SJCRH30 (cell line): ENCODE measurements at regions not wholly inside any gene's neighbourhood (a gene's known extent, or its start where the extent isn't known, plus 50 kb on each side); places are given as distances from the start of the nearest gene placed in this dataset.
A peak's percentile ranks its signal among the peaks of the same experiment; 100 is the strongest.

Experiments used
- DNase-seq, 2 experiments: peaks; one replicate each; pipeline ENCODE4 v3.0.0-alpha.2; 2015 to 2020
- H3K27ac ChIP-seq: fragments of 250-450 bp; sonication (Bioruptor Pico); 2 replicates; pipeline ENCODE4 v1.5.1; 2020; ENCODE audit warnings: mild to moderate bottlenecking, moderate library complexity
- H3K27me3 ChIP-seq: fragments of 250-450 bp; sonication (Bioruptor Pico); 2 replicates; pipeline ENCODE4 v1.5.1; 2020; ENCODE audit warnings: mild to moderate bottlenecking, moderate library complexity
- H3K36me3 ChIP-seq: fragments of 250-450 bp; sonication (Bioruptor Pico); 2 replicates; pipeline ENCODE4 v1.5.1; 2020; ENCODE audit warnings: mild to moderate bottlenecking, moderate library complexity
- H3K4me1 ChIP-seq: fragments of 250-450 bp; sonication (Bioruptor Pico); 2 replicates; pipeline ENCODE4 v1.5.1; 2020; ENCODE audit warnings: mild to moderate bottlenecking, moderate library complexity
- H3K4me3 ChIP-seq: fragments of 250-450 bp; sonication (Bioruptor Pico); 2 replicates; pipeline ENCODE4 v1.5.1; 2020; ENCODE audit warnings: mild to moderate bottlenecking, moderate library complexity
- H3K9me3 ChIP-seq: fragments of 250-450 bp; sonication (Bioruptor Pico); replicated peaks from 2 replicates; pipeline ENCODE4 v1.5.1; 2020; ENCODE audit warnings: mild to moderate bottlenecking, moderate library complexity

GRCh38 chr2:194723446-194723845 is 933.6 kb upstream of the SLC39A10 start:
- Histone ChIP-seq H3K9me3 (no peaks in the 10 kb centered on the region), H3K4me1 (peaks cover 17% of the 10 kb centered on the region), H3K27me3 (0 out of 2 replicates have a peak, but pooled peaks cover 4% of the 10 kb centered on the region), H3K27ac (no peak overlapping the region), H3K36me3 (no peaks in the 10 kb centered on the region), H3K4me3 (peak overlapping the region; percentile 7)
- peak; percentile 38 to 78 for DNase-seq

- Histone ChIP-seq H3K27ac (no peak overlapping the region), H3K36me3 (no peaks in the 10 kb centered on the region), H3K4me3 (no peak overlapping the region), H3K27me3 (0 out of 2 replicates have a peak, but pooled peaks cover 8% of the 10 kb centered on the region), H3K4me1 (peaks cover 15% of the 10 kb centered on the region), H3K9me3 (no peaks in the 10 kb centered on the region)
- DNase-seq = no peak
Observed at GRCh38 chr2:194721227-194721626, 935.8 kb upstream of the SLC39A10 start.

- H3K27me3 ChIP-seq = 0 out of 2 replicates have a peak, but pooled peaks cover 8% of the 10 kb centered on the region
- no peak overlapping the region for H3K4me3 ChIP-seq
- H3K36me3 ChIP-seq = no peaks in the 10 kb centered on the region
- no peak for DNase-seq
- no peaks in the 10 kb centered on the region for H3K9me3 ChIP-seq
- no peak overlapping the region for H3K27ac ChIP-seq
- H3K4me1 ChIP-seq = peaks cover 15% of the 10 kb centered on the region
Observed at GRCh38 chr2:194720462-194720861, 936.6 kb upstream of the SLC39A10 start.

DNA sequence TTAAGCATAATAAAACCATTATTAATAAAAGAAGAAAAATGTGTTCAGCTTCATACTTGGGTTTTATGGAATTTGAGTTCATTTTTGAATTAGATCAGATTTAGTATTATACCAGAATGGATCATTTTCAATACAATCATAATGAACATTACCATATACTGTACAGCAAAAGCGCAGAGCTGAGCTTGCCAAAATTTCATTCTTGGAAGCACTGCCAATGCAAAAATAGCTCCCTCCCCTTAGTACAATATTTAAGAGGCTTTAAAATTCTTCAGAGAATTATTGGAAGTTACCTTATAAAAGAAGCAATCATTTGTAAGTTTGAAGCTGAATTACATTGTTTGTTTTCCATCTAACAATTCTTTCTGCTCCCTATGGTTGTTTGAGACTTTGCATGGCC is 938.1 kb upstream of the SLC39A10 start:
- no peak overlapping the region for H3K4me3 ChIP-seq
- H3K27ac ChIP-seq = no peak overlapping the region
- 0 out of 2 replicates have a peak, but pooled peaks cover 8% of the 10 kb centered on the region for H3K27me3 ChIP-seq
- DNase-seq = no peak
- no peaks in the 10 kb centered on the region for H3K36me3 ChIP-seq
- H3K9me3 ChIP-seq = no peaks in the 10 kb centered on the region
- H3K4me1 ChIP-seq = peaks cover 7% of the 10 kb centered on the region

DNA sequence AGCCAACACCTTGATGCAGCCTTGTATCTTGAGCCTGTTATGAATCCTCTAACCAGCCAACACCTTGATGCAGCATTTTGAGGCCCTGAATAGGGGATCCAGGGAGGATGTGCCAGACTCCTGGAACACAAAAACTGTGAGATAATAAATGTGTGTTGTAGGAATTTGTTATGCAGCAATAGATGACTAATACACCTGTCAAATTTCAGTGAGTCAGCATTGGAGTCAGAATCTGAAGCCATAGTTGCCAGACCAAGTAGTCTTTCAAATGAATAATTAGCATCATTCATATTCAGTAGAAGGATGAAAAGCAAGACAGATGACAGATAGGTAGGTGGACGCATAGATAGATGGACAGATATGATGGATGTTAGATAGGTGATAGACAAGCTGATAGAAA is 942.5 kb upstream of the SLC39A10 start:
- H3K9me3 ChIP-seq = no peaks in the 10 kb centered on the region
- H3K4me3 ChIP-seq = no peak overlapping the region
- H3K36me3 ChIP-seq = no peaks in the 10 kb centered on the region
- no peak overlapping the region for H3K27ac ChIP-seq
- H3K4me1 ChIP-seq = no peaks in the 10 kb centered on the region
- no peak for DNase-seq
- peaks cover 10% of the 10 kb centered on the region; the same call in 1 of the 2 replicates for H3K27me3 ChIP-seq

GRCh38 chr2:194709840-194710239 is 947.2 kb upstream of the SLC39A10 start:
- Histone ChIP-seq H3K36me3 (no peaks in the 10 kb centered on the region), H3K27ac (no peak overlapping the region), H3K27me3 (peaks cover 11% of the 10 kb centered on the region; the same call in 1 of the 2 replicates), H3K4me3 (no peak overlapping the region), H3K4me1 (no peaks in the 10 kb centered on the region), H3K9me3 (no peaks in the 10 kb centered on the region)
- DNase-seq = no peak

GRCh38 chr2:194706179-194706578 is 950.8 kb upstream of the SLC39A10 start:
- H3K36me3 ChIP-seq = no peaks in the 10 kb centered on the region
- no peak for DNase-seq

GRCh38 chr2:194705398-194705797 is 951.6 kb upstream of the SLC39A10 start:
- Histone ChIP-seq H3K27ac (no peak overlapping the region), H3K4me3 (no peak overlapping the region), H3K9me3 (no peaks in the 10 kb centered on the region), H3K4me1 (no peaks in the 10 kb centered on the region), H3K36me3 (no peaks in the 10 kb centered on the region), H3K27me3 (0 out of 2 replicates have a peak, but pooled peaks cover 5% of the 10 kb centered on the region)
- DNase-seq = no peak

More at GRCh38 chr2:194706179-194706578, 950.8 kb upstream of the SLC39A10 start:
- Histone ChIP-seq H3K4me3 (no peak overlapping the region), H3K27me3 (peaks cover 9% of the 10 kb centered on the region; the same call in 1 of the 2 replicates), H3K9me3 (no peaks in the 10 kb centered on the region), H3K27ac (no peak overlapping the region), H3K4me1 (no peaks in the 10 kb centered on the region)

DNA sequence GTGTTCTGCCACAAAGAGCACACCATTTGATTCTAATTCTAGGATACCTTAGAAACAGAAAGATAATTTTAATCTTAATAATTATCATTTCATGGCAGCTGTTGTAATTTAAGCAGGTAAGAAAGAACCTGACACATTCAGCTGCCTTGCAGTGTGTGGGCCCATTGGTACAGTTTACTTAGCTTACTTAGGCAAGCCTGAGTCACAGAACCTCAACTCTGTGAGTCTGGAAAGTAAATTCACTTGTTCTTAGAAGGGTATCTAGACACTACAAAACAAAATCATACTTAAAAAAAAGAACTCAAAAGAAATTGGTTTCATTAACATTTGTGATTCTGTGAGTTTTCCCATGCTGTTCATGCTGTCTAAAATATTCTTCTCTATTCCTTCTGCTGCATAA is 956.3 kb upstream of the SLC39A10 start:
- no peaks in the 10 kb centered on the region for H3K36me3 ChIP-seq
- no peak for DNase-seq
- no peaks in the 10 kb centered on the region for H3K9me3 ChIP-seq
- H3K27me3 ChIP-seq = no peaks in the 10 kb centered on the region
- H3K4me3 ChIP-seq = no peak overlapping the region
- H3K27ac ChIP-seq = no peak overlapping the region
- no peaks in the 10 kb centered on the region for H3K4me1 ChIP-seq

DNA sequence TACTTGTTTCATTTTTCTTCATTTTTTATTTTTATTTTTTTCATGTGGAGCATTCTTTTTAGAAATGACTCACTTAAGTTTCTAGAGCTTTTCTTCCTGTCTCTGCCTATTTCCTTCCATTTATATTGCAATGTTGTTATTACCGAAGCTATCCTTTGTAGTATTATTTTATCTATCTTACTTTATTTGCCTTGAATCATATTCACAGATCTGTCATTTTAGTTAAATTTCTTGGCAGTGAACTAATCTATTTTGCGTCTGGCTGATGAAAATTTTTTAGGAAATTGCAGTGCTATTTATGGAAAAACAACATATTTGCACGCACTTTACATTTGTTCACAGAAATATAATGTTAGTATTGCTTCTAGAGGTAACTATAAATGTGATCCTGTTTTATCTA is 956.9 kb upstream of the SLC39A10 start:
- Histone ChIP-seq H3K4me1 (no peaks in the 10 kb centered on the region), H3K9me3 (no peaks in the 10 kb centered on the region), H3K36me3 (no peaks in the 10 kb centered on the region), H3K27ac (no peak overlapping the region), H3K4me3 (no peak overlapping the region), H3K27me3 (no peaks in the 10 kb centered on the region)
- no peak for DNase-seq

DNA sequence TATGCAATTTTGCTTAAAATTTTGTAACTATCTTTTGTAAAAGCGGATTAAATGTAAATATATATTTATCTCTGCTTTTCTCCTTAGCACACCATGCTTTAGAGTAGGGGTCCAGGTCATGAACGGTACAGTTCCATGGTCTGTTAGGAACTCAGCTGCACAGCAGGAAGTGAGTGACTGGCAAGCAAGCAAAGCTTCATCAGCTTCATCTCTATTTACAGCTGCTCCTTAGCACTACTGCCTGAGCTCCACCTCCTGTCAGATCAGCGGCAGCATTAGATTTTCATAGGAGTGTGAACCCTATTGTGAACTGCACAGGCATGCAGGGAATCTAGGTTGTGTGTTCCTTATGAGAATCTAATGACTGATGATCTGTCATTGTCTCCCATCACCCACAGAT is 959.0 kb upstream of the SLC39A10 start:
- peak in 1 of 2 experiments; percentile 30 for DNase-seq
- Histone ChIP-seq H3K36me3 (no peaks in the 10 kb centered on the region), H3K4me3 (no peak overlapping the region), H3K27ac (no peak overlapping the region), H3K4me1 (no peaks in the 10 kb centered on the region), H3K27me3 (no peaks in the 10 kb centered on the region), H3K9me3 (no peaks in the 10 kb centered on the region)

- H3K36me3 ChIP-seq = no peaks in the 10 kb centered on the region
- DNase-seq = no peak
- H3K4me3 ChIP-seq = no peak overlapping the region
- no peak overlapping the region for H3K27ac ChIP-seq
- H3K4me1 ChIP-seq = no peaks in the 10 kb centered on the region
- no peaks in the 10 kb centered on the region for H3K9me3 ChIP-seq
- no peaks in the 10 kb centered on the region for H3K27me3 ChIP-seq
Observed at GRCh38 chr2:194697439-194697838, 959.6 kb upstream of the SLC39A10 start.

DNA sequence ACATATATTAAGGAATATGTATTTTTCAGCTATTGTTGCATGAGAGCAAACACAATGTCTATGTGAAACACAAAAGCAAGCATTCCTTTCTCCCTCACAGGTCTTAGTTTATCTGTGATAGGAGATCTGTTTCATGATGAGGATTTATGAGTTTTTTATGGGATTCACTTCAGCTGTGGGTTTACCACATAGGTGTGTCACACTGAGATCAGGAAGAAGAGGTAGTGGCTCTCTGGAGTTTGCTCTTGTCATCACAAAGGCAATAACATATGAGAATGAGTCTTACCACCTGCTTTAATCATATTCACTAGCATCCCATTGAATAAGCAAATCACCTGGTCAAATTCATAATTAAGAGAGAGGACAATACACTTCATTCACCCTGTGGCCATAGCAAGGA is 960.3 kb upstream of the SLC39A10 start:
- H3K9me3 ChIP-seq = no peaks in the 10 kb centered on the region
- no peak for DNase-seq
- H3K4me3 ChIP-seq = no peak overlapping the region
- H3K36me3 ChIP-seq = no peaks in the 10 kb centered on the region
- H3K27ac ChIP-seq = no peak overlapping the region
- H3K4me1 ChIP-seq = no peaks in the 10 kb centered on the region
- H3K27me3 ChIP-seq = no peaks in the 10 kb centered on the region

DNA sequence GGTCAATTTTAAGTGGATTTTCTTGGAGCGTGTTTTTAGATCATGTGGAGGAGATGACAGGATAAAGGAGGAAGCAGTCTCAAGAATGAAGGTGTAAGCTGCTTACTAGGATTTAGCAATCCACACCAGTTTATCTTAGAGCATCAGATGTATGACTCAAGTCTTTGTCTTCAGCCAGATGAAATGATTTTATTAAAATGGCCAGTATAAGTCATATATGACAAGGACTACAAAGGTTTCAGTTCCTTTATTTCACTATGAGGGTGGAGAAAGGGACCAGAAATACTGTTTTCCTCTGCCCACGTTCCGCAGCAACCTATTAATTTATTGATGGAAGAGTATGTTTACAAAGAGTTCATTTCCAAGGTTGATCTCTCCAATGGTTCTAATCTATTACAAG is 970.5 kb upstream of the SLC39A10 start:
- Histone ChIP-seq H3K9me3 (no peaks in the 10 kb centered on the region), H3K4me3 (no peak overlapping the region), H3K27ac (no peak overlapping the region), H3K27me3 (peaks cover 16% of the 10 kb centered on the region; the same call in 1 of the 2 replicates), H3K36me3 (no peaks in the 10 kb centered on the region), H3K4me1 (no peaks in the 10 kb centered on the region)
- DNase-seq = no peak

- Histone ChIP-seq H3K36me3 (no peaks in the 10 kb centered on the region), H3K4me1 (no peaks in the 10 kb centered on the region), H3K27me3 (no peaks in the 10 kb centered on the region), H3K27ac (no peak overlapping the region), H3K9me3 (no peaks in the 10 kb centered on the region), H3K4me3 (no peak overlapping the region)
- no peak for DNase-seq
Observed at GRCh38 chr2:194674043-194674442, 983.0 kb upstream of the SLC39A10 start.

DNA sequence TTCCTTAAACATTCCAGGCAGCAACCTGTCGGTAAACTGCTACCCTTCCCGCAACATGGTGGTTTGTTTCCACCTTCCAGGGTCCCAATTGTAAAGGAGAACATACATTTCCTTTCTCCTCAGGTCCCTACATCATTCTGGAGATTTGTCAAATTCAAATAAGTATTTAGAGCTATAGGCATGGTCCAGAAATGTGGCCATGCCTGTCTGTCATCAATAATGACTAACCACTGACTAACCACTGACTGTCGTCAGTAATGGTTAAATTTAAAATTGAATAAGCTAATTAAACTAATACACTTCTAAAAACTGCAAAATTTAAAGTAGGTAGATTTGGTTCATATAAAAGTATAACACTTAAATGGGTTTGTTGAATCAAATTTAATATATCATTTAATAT is 984.0 kb upstream of the SLC39A10 start:
- H3K27ac ChIP-seq = no peak overlapping the region
- no peak for DNase-seq
- no peak overlapping the region for H3K4me3 ChIP-seq
- no peaks in the 10 kb centered on the region for H3K9me3 ChIP-seq
- no peaks in the 10 kb centered on the region for H3K36me3 ChIP-seq
- H3K27me3 ChIP-seq = no peaks in the 10 kb centered on the region
- no peaks in the 10 kb centered on the region for H3K4me1 ChIP-seq
